Activated CD4-positive, alpha-beta T cell treated with anti-CD3 and anti-CD28 coated beads, Interleukin-2, Interleukin-6, amounts not matched to agents 100 ng/mL and 50 ng/mL, durations not matched to agents 16 hours and 8 hours (primary cell): ENCODE measurements at regions not wholly inside any gene's neighbourhood (a gene's known extent, or its start where the extent isn't known, plus 50 kb on each side); places are given as distances from the start of the nearest gene placed in this dataset.

Experiments used
- DNase-seq: peaks from one replicate; pipeline ENCODE4 v3.0.0-alpha.2; 2020

GRCh38 chr16:35170610-35171009 lies 1711.2 kb downstream of the TP53TG3F start:
- no peak for DNase-seq

GRCh38 chr16:35171106-35171505 lies 1711.7 kb downstream of the TP53TG3F start:
- no peak for DNase-seq

GRCh38 chr16:35173295-35173694 lies 1713.9 kb downstream of the TP53TG3F start:
- no peak for DNase-seq

GRCh38 chr16:35174016-35174415 lies 1714.6 kb downstream of the TP53TG3F start:
- DNase-seq, result no peak

GRCh38 chr16:35176449-35176848 lies 1717.0 kb downstream of the TP53TG3F start:
- no peak for DNase-seq

- no peak for DNase-seq
Observed at GRCh38 chr16:35177851-35178250, 1718.4 kb downstream of the TP53TG3F start.

GRCh38 chr16:35180970-35181369 lies 1721.6 kb downstream of the TP53TG3F start:
- no peak for DNase-seq

GRCh38 chr16:35181422-35182030 lies 1722.1 kb downstream of the TP53TG3F start:
- DNase-seq, result no peak

- DNase-seq, result no peak
Observed at GRCh38 chr16:35182043-35182677, 1722.7 kb downstream of the TP53TG3F start.

- DNase-seq, result no peak
Observed at GRCh38 chr16:35182943-35183550, 1723.6 kb downstream of the TP53TG3F start.

GRCh38 chr16:35184356-35184870 lies 1725.0 kb downstream of the TP53TG3F start:
- DNase-seq, result no peak

- no peak for DNase-seq
Observed at GRCh38 chr16:35185366-35186044, 1726.1 kb downstream of the TP53TG3F start.

- no peak for DNase-seq
Observed at GRCh38 chr16:35186045-35186759, 1726.8 kb downstream of the TP53TG3F start.

- DNase-seq, result no peak
Observed at GRCh38 chr16:35187665-35188225, 1728.3 kb downstream of the TP53TG3F start.

- DNase-seq, result peak; percentile 10
Observed at GRCh38 chr16:35188288-35189155, 1729.1 kb downstream of the TP53TG3F start.

GRCh38 chr16:35192993-35193392 lies 1733.6 kb downstream of the TP53TG3F start:
- DNase-seq, result no peak

GRCh38 chr16:35193956-35194355 lies 1734.5 kb downstream of the TP53TG3F start:
- DNase-seq, result no peak

- no peak for DNase-seq
Observed at GRCh38 chr16:35194681-35195080, 1735.3 kb downstream of the TP53TG3F start.

GRCh38 chr16:35195173-35195863 lies 1735.9 kb downstream of the TP53TG3F start:
- DNase-seq, result no peak

- no peak for DNase-seq
Observed at GRCh38 chr16:35195864-35196216, 1736.4 kb downstream of the TP53TG3F start.

- DNase-seq, result no peak
Observed at GRCh38 chr16:35196313-35196712, 1736.9 kb downstream of the TP53TG3F start.
